ENCODE measurements at regions not wholly inside any gene's neighbourhood (a gene's known extent, or its start where the extent isn't known, plus 50 kb on each side); places are given as distances from the start of the nearest gene placed in this dataset.

DNA sequence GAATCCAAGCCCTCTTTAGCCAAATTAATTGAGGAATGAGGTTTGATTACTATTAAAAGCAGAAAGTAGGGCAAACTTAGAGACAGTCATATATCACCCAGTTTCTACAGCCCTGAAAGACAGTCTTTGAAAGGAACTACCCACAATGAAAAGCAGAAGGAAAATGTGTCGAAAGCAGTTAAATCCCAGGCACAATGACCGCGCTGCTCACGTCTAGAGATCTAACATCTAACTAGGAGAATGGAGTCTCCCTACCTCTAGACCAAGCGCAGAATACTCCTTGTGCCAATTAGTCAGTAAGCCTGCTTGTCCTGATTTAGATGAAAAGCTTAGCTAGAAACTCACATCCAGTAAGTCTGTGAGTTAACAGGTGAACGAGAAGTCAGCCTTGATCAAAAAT is 350.0 kb downstream of the FGFR2 start:
- Histone ChIP-seq H3K36me3 (replicated peaks in 1 of 2; ENCODE audit: insufficient read depth in 1 of 2, low read depth in 2 of 2) (no peaks in the 10 kb centered on the region), H3K4me1 (peaks cover 5% of the 10 kb centered on the region), H3K4me3 (no peak overlapping the region), H3K27ac (no peak overlapping the region), H3K9me3 (no peaks in the 10 kb centered on the region), H3K27me3 (no peaks in the 10 kb centered on the region)
- intact Hi-C loops (cut with DNase I): no loop called here
- TF ChIP-seq CTCF (IDR thresholded peaks at IDR 0.05): no peak
- no peak for TF ChIP-seq POLR2A (IDR thresholded peaks at IDR 0.05)
- DNase-seq (no peak), ATAC-seq (no peak)
- WGBS, 2 donors: 75 to 82% methylated on average over 6 of the region's 6 CpGs

DNA sequence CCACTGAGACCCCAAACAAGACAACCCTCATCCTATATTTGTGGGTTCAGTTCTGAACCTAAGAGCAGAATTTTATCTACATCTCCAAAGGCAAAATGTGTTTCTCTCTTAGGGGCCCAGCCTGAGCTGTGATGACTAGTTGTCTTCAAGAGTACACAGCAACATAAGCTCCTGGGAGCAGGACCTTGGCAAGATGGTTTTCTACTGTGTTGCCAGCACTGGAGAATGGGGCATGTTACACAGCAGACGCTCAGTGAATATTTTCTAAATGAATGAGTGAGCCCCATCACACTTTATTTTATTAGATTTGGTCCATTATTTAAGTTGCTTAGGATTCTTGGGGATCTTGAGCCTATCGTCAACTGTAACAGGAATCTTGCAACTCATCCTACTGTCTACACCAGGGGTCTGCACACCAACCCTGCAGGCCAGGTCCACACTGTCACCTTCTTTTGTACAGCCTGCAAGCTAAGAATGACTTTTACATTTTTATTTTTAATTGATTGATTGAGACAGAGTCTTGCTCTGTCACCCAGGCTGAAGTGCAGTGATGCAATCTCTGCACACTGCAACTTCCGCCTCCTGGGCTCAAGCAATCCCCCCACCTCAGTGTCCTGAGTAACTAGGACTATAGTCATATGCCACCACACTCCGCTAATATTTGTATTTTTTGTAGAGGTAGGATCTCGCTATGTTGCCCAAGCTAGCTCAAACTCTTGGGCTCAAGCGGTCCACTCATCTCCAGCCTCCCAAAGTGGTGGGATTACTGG is 347.1 kb downstream of the FGFR2 start:
- Histone ChIP-seq H3K36me3 (replicated peaks in 1 of 2; ENCODE audit: insufficient read depth in 1 of 2, low read depth in 2 of 2) (no peaks in the 10 kb centered on the region), H3K4me1 (no peaks in the 10 kb centered on the region), H3K27ac (no peak overlapping the region), H3K27me3 (no peaks in the 10 kb centered on the region), H3K9me3 (no peaks in the 10 kb centered on the region), H3K4me3 (no peak overlapping the region)
- no peak for TF ChIP-seq CTCF (IDR thresholded peaks at IDR 0.05)
- no peak for TF ChIP-seq POLR2A (IDR thresholded peaks at IDR 0.05)
- DNase-seq: no peak
- WGBS, 2 donors: 78 to 89% methylated on average over 6 of the region's 6 CpGs
- intact Hi-C loops (cut with DNase I): no loop called here
- ATAC-seq: no peak

DNA sequence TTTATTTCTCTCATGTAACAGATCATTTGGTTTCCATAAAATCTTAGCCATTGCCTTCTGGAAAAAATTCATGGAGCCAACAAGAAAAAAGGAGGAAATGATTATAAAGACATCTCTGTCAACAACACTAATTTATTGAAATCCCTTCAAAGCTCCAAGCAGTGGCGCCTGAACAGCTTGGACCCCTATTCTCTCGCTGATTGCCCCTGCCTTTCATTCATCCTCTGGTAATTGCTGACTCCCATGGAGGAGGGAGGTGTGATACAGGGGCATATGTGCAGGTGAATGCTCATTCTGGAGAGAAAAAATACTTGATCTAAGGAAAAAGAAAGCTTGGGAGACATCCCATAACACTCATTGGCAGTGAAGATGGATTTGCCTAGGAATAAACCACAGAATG is 345.5 kb downstream of the FGFR2 start:
- intact Hi-C loops (cut with DNase I): no loop called here
- WGBS, 2 donors: 55 to 62% methylated on average over 2 of the region's 2 CpGs
- Histone ChIP-seq H3K36me3 (replicated peaks in 1 of 2; ENCODE audit: insufficient read depth in 1 of 2, low read depth in 2 of 2) (no peaks in the 10 kb centered on the region), H3K27ac (no peak overlapping the region), H3K9me3 (no peaks in the 10 kb centered on the region), H3K4me1 (no peaks in the 10 kb centered on the region), H3K27me3 (no peaks in the 10 kb centered on the region), H3K4me3 (no peak overlapping the region)
- TF ChIP-seq POLR2A (IDR thresholded peaks at IDR 0.05) (no peak), CTCF (IDR thresholded peaks at IDR 0.05) (no peak)
- no peak for DNase-seq
- ATAC-seq: no peak

- Histone ChIP-seq H3K27me3 (no peaks in the 10 kb centered on the region), H3K27ac (no peak overlapping the region), H3K4me3 (no peak overlapping the region), H3K4me1 (no peaks in the 10 kb centered on the region), H3K36me3 (replicated peaks in 1 of 2; ENCODE audit: insufficient read depth in 1 of 2, low read depth in 2 of 2) (no peaks in the 10 kb centered on the region), H3K9me3 (no peaks in the 10 kb centered on the region)
- 39 to 59% methylated on average over 1 of the region's 1 CpG for WGBS, 2 donors
- intact Hi-C loops (cut with DNase I): no loop called here
- no peak for DNase-seq
- ATAC-seq: no peak
- TF ChIP-seq CTCF (IDR thresholded peaks at IDR 0.05): no peak
- TF ChIP-seq POLR2A (IDR thresholded peaks at IDR 0.05): no peak
These were observed 337.9 kb downstream of the FGFR2 start for GRCh38 chr10:121260377-121260776.

- Histone ChIP-seq H3K27ac (no peak overlapping the region), H3K36me3 (replicated peaks in 1 of 2; ENCODE audit: insufficient read depth in 1 of 2, low read depth in 2 of 2) (no peaks in the 10 kb centered on the region), H3K4me3 (no peak overlapping the region), H3K4me1 (no peaks in the 10 kb centered on the region), H3K9me3 (no peaks in the 10 kb centered on the region), H3K27me3 (no peaks in the 10 kb centered on the region)
- no peak for DNase-seq
- no peak for ATAC-seq
- intact Hi-C loops (cut with DNase I): no loop called here
- WGBS, 2 donors: 87 to 92% methylated on average over 3 of the region's 3 CpGs
- TF ChIP-seq CTCF (IDR thresholded peaks at IDR 0.05) (no peak), POLR2A (IDR thresholded peaks at IDR 0.05) (no peak)
These were observed 336.6 kb downstream of the FGFR2 start for GRCh38 chr10:121261665-121262064.
